Progenitor cell of endocrine pancreas (in vitro differentiated cells): ENCODE measurements at regions not wholly inside any gene's neighbourhood (a gene's known extent, or its start where the extent isn't known, plus 50 kb on each side); places are given as distances from the start of the nearest gene placed in this dataset.

Experiments used
- DNase-seq: peaks from one replicate; pipeline ENCODE4 v3.0.0; 2021; ENCODE audit warnings: low spot score; ENCODE audit not compliant: unreplicated experiment
- H3K27ac Mint-ChIP-seq: 2 replicates; pipeline ENCODE4 v1.8.0; 2021; ENCODE audit warnings: mild to moderate bottlenecking, moderate library complexity, mixed read lengths
- H3K27me3 Mint-ChIP-seq: 2 replicates; pipeline ENCODE4 v1.8.0; 2021; ENCODE audit warnings: mixed read lengths
- H3K36me3 Mint-ChIP-seq: 2 replicates; pipeline ENCODE4 v1.8.0; 2022; ENCODE audit warnings: mixed read lengths; ENCODE audit not compliant: insufficient read depth
- H3K4me1 Mint-ChIP-seq: 2 replicates; pipeline ENCODE4 v1.8.0; 2021; ENCODE audit warnings: low read depth, mixed read lengths
- H3K4me3 Mint-ChIP-seq: 2 replicates; pipeline ENCODE4 v1.8.0; 2021; ENCODE audit warnings: low read depth, mild to moderate bottlenecking, moderate library complexity, mixed read lengths
- H3K9me3 Mint-ChIP-seq: 2 replicates; pipeline ENCODE4 v1.8.0; 2021; ENCODE audit warnings: low read depth, mixed read lengths
- CTCF ChIP-seq: fragments of 200-600 bp; sonication (generic); IDR thresholded peaks from one replicate; pipeline ENCODE4 v1.5.0; 2021; ENCODE audit warnings: antibody characterized with exemption, mild to moderate bottlenecking; ENCODE audit not compliant: unreplicated experiment

- H3K27me3 Mint-ChIP-seq, result no peaks in the 10 kb centered on the region
- no peaks in the 10 kb centered on the region for H3K4me1 Mint-ChIP-seq
- no peak overlapping the region for H3K4me3 Mint-ChIP-seq
- no peak overlapping the region for H3K27ac Mint-ChIP-seq
- TF ChIP-seq CTCF, result no peak
- H3K9me3 Mint-ChIP-seq, result peaks cover 13% of the 10 kb centered on the region
- no peaks in the 10 kb centered on the region for H3K36me3 Mint-ChIP-seq
- DNase-seq, result no peak
Observed at GRCh38 chrX:5656544-5656943, 572.1 kb downstream of the NLGN4X start.

- TF ChIP-seq CTCF, result no peak
- DNase-seq, result no peak
- peaks cover 4% of the 10 kb centered on the region for H3K4me1 Mint-ChIP-seq
- no peak overlapping the region for H3K27ac Mint-ChIP-seq
- peaks cover 4% of the 10 kb centered on the region for H3K27me3 Mint-ChIP-seq
- peaks cover 13% of the 10 kb centered on the region for H3K9me3 Mint-ChIP-seq
- H3K36me3 Mint-ChIP-seq, result no peaks in the 10 kb centered on the region
- no peak overlapping the region for H3K4me3 Mint-ChIP-seq
Observed at GRCh38 chrX:5650904-5651303, 577.8 kb downstream of the NLGN4X start.

- H3K36me3 Mint-ChIP-seq, result no peaks in the 10 kb centered on the region
- no peak overlapping the region for H3K4me3 Mint-ChIP-seq
- no peak overlapping the region for H3K27ac Mint-ChIP-seq
- no peak for DNase-seq
- H3K9me3 Mint-ChIP-seq, result no peaks in the 10 kb centered on the region
- TF ChIP-seq CTCF, result no peak
- H3K4me1 Mint-ChIP-seq, result peaks cover 5% of the 10 kb centered on the region
- peaks cover 9% of the 10 kb centered on the region for H3K27me3 Mint-ChIP-seq
Observed at GRCh38 chrX:5648941-5649568, 579.6 kb downstream of the NLGN4X start.

- no peaks in the 10 kb centered on the region for H3K36me3 Mint-ChIP-seq
- H3K4me3 Mint-ChIP-seq, result no peak overlapping the region
- H3K4me1 Mint-ChIP-seq, result peaks cover 5% of the 10 kb centered on the region
- no peaks in the 10 kb centered on the region for H3K9me3 Mint-ChIP-seq
- H3K27me3 Mint-ChIP-seq, result peaks cover 12% of the 10 kb centered on the region
- DNase-seq, result no peak
- H3K27ac Mint-ChIP-seq, result no peak overlapping the region
- TF ChIP-seq CTCF, result no peak
Observed at GRCh38 chrX:5646818-5647217, 581.8 kb downstream of the NLGN4X start.

- Mint-ChIP-seq H3K4me3 (no peak overlapping the region), H3K4me1 (peaks cover 5% of the 10 kb centered on the region), H3K9me3 (no peaks in the 10 kb centered on the region), H3K27me3 (peaks cover 12% of the 10 kb centered on the region), H3K36me3 (no peaks in the 10 kb centered on the region), H3K27ac (no peak overlapping the region)
- TF ChIP-seq CTCF, result no peak
- DNase-seq, result no peak
Observed at GRCh38 chrX:5644776-5645175, 583.9 kb downstream of the NLGN4X start.
